Activated T-cell treated with anti-CD3 and anti-CD28 coated beads, Interleukin-2, amount 50 U/mL, for 72 hours (primary cell): ENCODE measurements at regions not wholly inside any gene's neighbourhood (a gene's known extent, or its start where the extent isn't known, plus 50 kb on each side); places are given as distances from the start of the nearest gene placed in this dataset.

ENCODE experiments used
- ATAC-seq, 2 donors: fragments of 150-1000 bp; cut with Tn5 transposase; replicated peaks in 1 of 2; 2 replicates each; pipeline ENCODE4 v1.10.0; 2021; ENCODE audit warnings: moderate library complexity in 2 of 2, mild to moderate bottlenecking in 1 of 2
- DNase-seq, 2 donors: peaks; one replicate each; pipeline ENCODE4 v3.0.0; 2021 to 2022; ENCODE audit warnings: mixed read lengths in 1 of 2
- H3K27ac Mint-ChIP-seq: one replicate; pipeline ENCODE4 v1.8.0; 2022; ENCODE audit warnings: mild to moderate bottlenecking, moderate library complexity, mixed read lengths
- H3K27me3 Mint-ChIP-seq: one replicate; pipeline ENCODE4 v1.8.0; 2022; ENCODE audit warnings: low read depth, mixed read lengths
- H3K36me3 Mint-ChIP-seq, 2 donors: one replicate each; pipeline ENCODE4 v1.8.0; 2022; ENCODE audit warnings: mixed read lengths in 2 of 2, mild to moderate bottlenecking in 1 of 2; ENCODE audit not compliant: insufficient read depth in 2 of 2
- H3K4me1 Mint-ChIP-seq: one replicate; pipeline ENCODE4 v1.8.0; 2022; ENCODE audit warnings: low read depth, mixed read lengths
- H3K4me3 Mint-ChIP-seq, 2 donors: one replicate each; pipeline ENCODE4 v1.8.0; 2022; ENCODE audit warnings: mild to moderate bottlenecking in 2 of 2, mixed read lengths in 2 of 2, moderate library complexity in 2 of 2
- H3K9me3 Mint-ChIP-seq, 2 donors: one replicate each; pipeline ENCODE4 v1.8.0; 2022; ENCODE audit warnings: mixed read lengths in 2 of 2

DNA sequence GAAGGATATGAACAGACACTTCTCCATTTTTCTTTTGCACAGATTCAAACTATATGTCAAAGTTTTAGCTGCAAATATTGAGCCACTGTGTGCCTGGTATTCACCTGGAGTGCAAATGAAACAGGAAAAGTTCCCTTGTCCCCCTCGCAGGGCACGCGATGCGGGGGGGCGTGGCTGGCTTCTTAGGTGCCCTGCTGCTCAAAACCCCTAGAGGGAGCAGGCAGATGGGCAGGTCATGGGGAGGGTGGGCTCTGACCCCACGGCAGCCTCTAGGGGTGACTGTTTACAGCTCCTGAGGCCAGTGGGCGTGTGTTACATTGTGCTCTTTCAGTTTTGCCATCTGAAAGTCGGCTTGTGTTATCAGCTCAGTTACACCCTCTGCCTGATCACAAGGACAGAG, 931.2 kb upstream of the B3GALT2 start:
- ATAC-seq = no peak
- H3K9me3 Mint-ChIP-seq = peaks cover 0 to 1% of the 10 kb centered on the region in 2 donors
- H3K4me1 Mint-ChIP-seq = no peaks in the 10 kb centered on the region
- DNase-seq = no peak
- H3K27ac Mint-ChIP-seq = no peak overlapping the region
- H3K27me3 Mint-ChIP-seq = no peaks in the 10 kb centered on the region
- no peaks in the 10 kb centered on the region for H3K36me3 Mint-ChIP-seq
- H3K4me3 Mint-ChIP-seq = no peak overlapping the region

DNA sequence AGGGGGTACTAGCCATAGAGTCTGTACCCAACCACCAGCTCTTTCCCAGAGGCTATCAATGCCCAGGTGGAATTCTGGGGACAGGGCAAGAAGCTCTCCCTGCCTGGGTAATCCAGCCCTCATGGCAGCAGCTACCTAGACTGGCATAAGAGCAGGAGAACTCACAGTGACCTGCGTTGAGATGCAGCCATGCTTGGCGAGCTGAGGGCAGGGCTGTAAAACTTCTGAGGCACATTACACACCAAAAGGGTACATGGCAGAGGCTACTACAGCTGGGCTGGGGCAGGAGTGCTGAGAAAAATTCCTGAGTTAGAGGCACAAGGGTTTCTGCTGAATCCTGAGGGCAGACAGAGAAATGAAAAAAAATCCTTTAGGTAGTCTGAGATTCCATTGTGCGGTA, 927.9 kb upstream of the B3GALT2 start:
- Mint-ChIP-seq H3K27me3 (no peaks in the 10 kb centered on the region), H3K27ac (no peak overlapping the region), H3K36me3 (no peaks in the 10 kb centered on the region), H3K9me3 (no peaks in the 10 kb centered on the region), H3K4me3 (no peak overlapping the region), H3K4me1 (no peaks in the 10 kb centered on the region)
- DNase-seq (no peak), ATAC-seq (no peak)

DNA sequence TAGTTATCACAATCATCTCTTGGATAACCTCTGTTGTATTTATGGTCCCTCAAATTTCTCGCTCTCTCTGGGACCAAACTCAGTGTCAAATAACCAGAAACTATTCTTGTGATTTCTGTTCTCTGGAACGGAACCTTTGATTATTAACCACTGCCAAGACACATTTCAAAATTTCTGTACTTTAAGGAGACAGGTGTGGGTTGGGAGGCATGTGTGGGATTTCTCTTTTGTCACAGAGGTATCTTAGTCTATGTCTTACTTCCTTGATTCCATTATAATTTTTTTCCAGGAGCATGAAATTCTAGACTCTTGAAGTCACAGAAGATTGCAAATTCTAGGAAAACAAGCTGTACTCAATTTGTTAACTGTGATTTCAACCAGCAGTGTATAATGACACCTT, 919.0 kb upstream of the B3GALT2 start:
- no peaks in the 10 kb centered on the region for H3K4me1 Mint-ChIP-seq
- no peak overlapping the region for H3K4me3 Mint-ChIP-seq
- ATAC-seq = no peak

DNA sequence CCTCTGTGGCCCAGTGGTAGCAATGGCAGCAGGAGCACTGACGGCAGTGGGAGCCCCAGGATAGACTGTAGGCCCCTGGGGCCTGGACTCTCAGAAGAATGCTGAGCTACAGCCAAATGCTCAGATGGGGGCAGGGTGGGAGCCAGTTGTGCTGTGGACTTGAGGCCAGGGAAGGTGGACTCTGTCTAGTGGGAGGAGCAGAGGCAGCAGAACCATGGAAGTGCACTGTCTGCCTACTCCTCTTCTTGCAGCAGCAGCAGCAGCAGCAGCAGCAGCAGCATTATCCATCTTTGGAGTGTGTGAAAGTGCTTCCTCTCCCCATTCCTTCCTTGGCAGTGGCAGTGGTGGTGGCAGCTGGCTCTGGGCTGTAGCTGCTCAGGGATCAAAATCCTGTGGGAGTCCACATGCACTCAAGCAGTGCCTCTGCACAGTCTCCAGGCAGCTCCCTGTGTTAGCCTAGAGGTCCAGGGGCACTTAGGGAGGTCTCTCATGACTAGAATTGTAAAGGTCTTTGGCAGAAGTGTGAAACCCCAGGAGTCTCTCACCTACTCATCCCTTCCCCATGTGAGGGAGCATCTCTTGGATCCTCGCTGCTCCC, 917.9 kb upstream of the B3GALT2 start:
- no peak overlapping the region for H3K4me3 Mint-ChIP-seq
- H3K27ac Mint-ChIP-seq = no peak overlapping the region
- H3K27me3 Mint-ChIP-seq = no peaks in the 10 kb centered on the region
- DNase-seq = no peak
- ATAC-seq = no peak
- no peaks in the 10 kb centered on the region for H3K4me1 Mint-ChIP-seq
- H3K9me3 Mint-ChIP-seq = peaks cover 0 to 4% of the 10 kb centered on the region in 2 donors
- no peaks in the 10 kb centered on the region for H3K36me3 Mint-ChIP-seq

More for the DNA sequence above, 919.0 kb upstream of the B3GALT2 start:
- no peaks in the 10 kb centered on the region for H3K27me3 Mint-ChIP-seq
- H3K27ac Mint-ChIP-seq = no peak overlapping the region
- DNase-seq = no peak
- peaks cover 0 to 4% of the 10 kb centered on the region in 2 donors for H3K9me3 Mint-ChIP-seq
- H3K36me3 Mint-ChIP-seq = no peaks in the 10 kb centered on the region

DNA sequence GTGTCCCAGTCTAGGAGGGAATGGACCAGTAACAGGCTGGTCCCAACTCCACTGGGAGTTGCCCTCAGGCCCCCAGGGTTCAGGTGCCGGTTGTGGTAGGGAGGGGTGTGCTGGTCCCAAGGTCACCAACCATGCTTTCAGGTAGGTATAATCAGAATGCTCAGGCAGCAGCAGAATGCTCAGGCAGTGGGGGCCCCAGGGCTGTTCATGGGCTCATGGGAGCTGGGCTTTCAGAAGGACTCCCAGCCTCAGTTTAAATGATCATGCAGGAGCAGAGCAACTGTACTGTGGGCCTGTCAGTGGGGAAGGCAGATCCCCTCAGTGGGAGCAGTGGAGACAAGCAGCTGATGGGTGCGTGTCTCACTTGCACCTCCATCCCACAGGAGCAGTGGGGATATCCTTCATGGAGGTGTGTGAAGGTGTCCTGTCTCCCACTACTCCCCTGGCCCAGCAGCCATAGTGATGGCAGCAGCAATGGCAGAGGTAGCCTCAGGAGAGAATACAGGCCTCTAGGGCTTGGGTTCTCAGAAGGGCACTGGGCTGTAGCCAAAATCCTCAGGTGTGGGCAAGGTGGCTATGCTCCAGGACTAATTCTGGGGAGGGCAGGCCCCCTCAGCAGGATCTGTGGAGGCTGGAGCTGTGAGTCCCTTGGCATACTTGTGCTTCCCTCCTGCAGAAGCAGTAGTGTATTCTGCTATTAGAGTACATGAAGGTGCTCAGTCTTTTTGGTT, 917.3 kb upstream of the B3GALT2 start:
- Mint-ChIP-seq H3K27ac (no peak overlapping the region), H3K9me3 (peaks cover 0 to 4% of the 10 kb centered on the region in 2 donors), H3K4me1 (no peaks in the 10 kb centered on the region), H3K27me3 (no peaks in the 10 kb centered on the region), H3K4me3 (no peak overlapping the region), H3K36me3 (no peaks in the 10 kb centered on the region)
- no peak for ATAC-seq
- no peak for DNase-seq

DNA sequence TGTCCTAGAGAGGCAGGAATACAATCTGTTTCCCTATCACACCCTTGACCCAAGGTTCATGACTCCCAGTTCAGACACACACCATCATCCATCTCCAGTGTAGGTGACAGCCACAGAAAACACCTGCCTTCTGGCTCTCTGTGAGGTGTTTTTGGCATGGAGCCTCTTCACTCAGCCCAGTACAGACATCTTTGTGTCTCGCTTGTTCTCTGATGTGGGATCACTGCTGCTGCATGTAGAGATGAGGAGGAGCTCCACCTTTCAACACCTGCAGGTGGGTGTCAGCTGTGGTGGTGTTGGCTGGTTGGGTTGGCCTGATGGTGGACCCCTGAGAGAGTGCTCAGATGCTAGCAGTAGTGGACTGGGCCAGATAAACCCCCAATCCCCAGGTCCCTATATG, 916.7 kb upstream of the B3GALT2 start:
- Mint-ChIP-seq H3K27me3 (no peaks in the 10 kb centered on the region), H3K36me3 (no peaks in the 10 kb centered on the region), H3K4me3 (no peak overlapping the region), H3K4me1 (no peaks in the 10 kb centered on the region), H3K27ac (no peak overlapping the region), H3K9me3 (peaks cover 0 to 4% of the 10 kb centered on the region in 2 donors)
- no peak for ATAC-seq
- no peak for DNase-seq

DNA sequence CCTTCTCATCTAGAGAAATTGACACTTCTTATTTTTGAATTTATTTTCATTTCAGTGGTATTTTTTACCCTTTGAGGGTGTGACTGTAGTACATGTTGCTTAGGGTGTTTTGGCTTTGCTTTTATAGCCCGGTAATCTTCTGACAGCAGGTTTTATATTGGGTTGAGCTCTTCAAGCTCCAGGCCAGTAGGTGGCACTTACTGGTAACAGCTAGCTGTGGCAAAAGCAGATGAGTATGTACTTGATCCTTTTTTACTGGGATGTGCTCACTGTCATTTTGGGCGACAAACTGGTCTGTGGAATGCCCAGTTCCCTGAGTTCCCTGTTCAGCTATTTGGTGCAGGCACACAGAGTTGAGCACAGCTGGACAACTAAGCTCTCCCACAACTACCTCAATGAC, 916.2 kb upstream of the B3GALT2 start:
- ATAC-seq (no peak), DNase-seq (no peak)
- H3K27me3 Mint-ChIP-seq = no peaks in the 10 kb centered on the region
- no peak overlapping the region for H3K27ac Mint-ChIP-seq
- H3K36me3 Mint-ChIP-seq = no peaks in the 10 kb centered on the region
- peaks cover 0 to 4% of the 10 kb centered on the region in 2 donors for H3K9me3 Mint-ChIP-seq
- no peak overlapping the region for H3K4me3 Mint-ChIP-seq
- H3K4me1 Mint-ChIP-seq = no peaks in the 10 kb centered on the region

DNA sequence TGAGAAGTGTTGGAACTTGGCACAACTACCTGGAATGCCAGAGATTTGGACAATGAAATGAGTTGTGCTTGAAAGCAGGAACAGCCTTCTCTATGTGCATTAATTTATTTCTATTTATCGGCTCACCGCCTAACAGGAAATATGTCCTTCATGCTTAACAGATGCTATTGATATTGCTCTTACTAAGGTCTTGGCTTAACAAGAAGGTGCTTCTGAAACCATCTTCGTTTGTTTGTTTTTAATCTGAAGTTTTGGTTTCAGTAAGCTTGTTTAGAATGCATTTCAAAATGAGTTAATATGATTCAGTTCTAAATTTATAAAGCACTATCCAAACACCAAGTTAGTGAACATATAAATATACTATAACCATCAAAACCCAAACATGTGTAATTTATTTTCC, 898.3 kb upstream of the B3GALT2 start:
- Mint-ChIP-seq H3K36me3 (peaks cover 0 to 2% of the 10 kb centered on the region in 2 donors), H3K27ac (no peak overlapping the region), H3K27me3 (no peaks in the 10 kb centered on the region), H3K9me3 (peaks cover 3% of the 10 kb centered on the region in 2 donors), H3K4me1 (no peaks in the 10 kb centered on the region), H3K4me3 (no peak overlapping the region)
- ATAC-seq (no peak), DNase-seq (no peak)

DNA sequence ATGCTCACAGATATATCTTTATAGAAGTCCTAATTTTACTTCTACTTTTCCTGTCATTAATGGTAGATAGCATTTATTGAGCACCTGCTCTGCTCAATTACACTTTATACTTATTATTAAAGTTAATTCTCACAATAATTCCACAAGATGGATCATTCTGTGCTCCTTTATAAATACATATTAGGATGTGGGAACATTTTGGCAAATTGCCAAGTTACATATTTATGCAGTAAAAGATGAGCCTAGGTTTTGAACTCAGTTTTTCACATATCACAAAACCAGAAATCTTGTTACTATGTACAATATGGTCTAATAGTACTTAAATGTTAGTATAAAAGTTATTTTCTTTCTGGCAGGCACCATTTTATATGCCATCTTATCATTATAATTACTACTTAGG, 895.0 kb upstream of the B3GALT2 start:
- no peaks in the 10 kb centered on the region for H3K4me1 Mint-ChIP-seq
- DNase-seq (no peak), ATAC-seq (no peak)
- peaks cover 2 to 3% of the 10 kb centered on the region in 2 donors for H3K36me3 Mint-ChIP-seq
- peaks cover 3 to 5% of the 10 kb centered on the region in 2 donors for H3K9me3 Mint-ChIP-seq
- no peak overlapping the region for H3K4me3 Mint-ChIP-seq
- no peaks in the 10 kb centered on the region for H3K27me3 Mint-ChIP-seq
- H3K27ac Mint-ChIP-seq = no peak overlapping the region

DNA sequence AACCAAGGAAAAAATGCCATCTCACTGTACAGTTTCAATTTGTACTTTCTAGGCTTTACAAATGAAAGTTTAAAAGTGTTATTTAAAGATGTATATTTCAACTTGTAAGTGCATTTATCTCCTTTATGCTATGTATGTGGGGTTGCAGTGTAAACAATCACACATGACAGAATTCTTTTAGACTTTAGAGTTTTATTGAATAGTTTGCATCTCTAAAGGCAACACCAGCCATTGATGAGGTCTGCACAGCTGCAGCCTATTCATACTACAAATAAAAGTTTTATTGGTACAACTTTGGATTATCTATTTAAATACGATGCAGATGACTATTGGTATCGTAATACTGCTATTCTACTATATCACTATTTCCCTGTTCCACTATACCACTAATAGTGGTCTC, 894.4 kb upstream of the B3GALT2 start:
- Mint-ChIP-seq H3K4me1 (no peaks in the 10 kb centered on the region), H3K36me3 (peaks cover 2 to 3% of the 10 kb centered on the region in 2 donors), H3K4me3 (no peak overlapping the region), H3K27me3 (no peaks in the 10 kb centered on the region), H3K27ac (no peak overlapping the region), H3K9me3 (peaks cover 3 to 5% of the 10 kb centered on the region in 2 donors)
- ATAC-seq (no peak), DNase-seq (no peak)

DNA sequence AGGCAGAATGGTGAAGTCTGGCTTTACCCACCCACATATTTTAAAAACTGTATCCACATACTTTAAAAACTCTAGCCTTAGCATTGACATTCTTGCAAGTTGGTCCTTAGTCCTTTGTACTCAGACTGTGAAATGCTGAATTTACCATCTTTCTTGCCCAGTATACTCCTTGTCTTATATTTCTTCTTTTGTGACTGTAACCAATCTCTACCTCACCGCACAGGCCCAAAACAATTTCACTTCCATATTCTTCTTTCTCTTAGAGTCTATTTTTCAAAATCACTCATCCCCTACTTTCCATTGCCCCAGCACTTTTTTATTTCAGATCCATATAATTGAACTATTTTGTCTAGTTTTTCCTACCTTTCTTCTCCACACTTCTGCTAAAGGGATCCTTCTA, 892.4 kb upstream of the B3GALT2 start:
- H3K27me3 Mint-ChIP-seq = no peaks in the 10 kb centered on the region
- DNase-seq (no peak), ATAC-seq (no peak)
- peak overlapping the region; percentile 2 for H3K27ac Mint-ChIP-seq
- peaks cover 3 to 5% of the 10 kb centered on the region in 2 donors for H3K9me3 Mint-ChIP-seq
- H3K4me3 Mint-ChIP-seq = no peak overlapping the region
- H3K36me3 Mint-ChIP-seq = peaks cover 2 to 3% of the 10 kb centered on the region in 2 donors
- H3K4me1 Mint-ChIP-seq = no peaks in the 10 kb centered on the region

DNA sequence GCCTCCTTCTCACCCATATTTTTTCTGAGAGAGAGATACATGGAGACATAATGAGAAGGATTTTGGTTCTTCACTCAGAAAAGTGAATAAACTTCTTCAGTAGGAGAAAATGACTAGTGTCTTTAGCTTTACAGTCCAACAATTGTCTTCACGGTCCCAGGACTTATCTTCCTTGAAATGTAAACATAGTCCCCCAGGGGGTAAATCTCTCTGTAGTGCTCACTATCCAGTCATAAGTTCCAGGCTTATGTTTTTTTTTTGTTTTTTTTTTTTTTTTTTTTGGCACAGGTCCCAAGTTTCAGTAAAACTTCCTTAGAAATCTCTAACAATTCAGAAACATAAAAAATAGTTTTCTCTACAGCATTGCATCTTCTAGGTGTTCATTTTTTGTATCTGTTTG, 890.2 kb upstream of the B3GALT2 start:
- no peaks in the 10 kb centered on the region for H3K4me1 Mint-ChIP-seq
- H3K27ac Mint-ChIP-seq = no peak overlapping the region
- H3K4me3 Mint-ChIP-seq = no peak overlapping the region
- ATAC-seq (no peak), DNase-seq (no peak)
- peaks cover 0 to 2% of the 10 kb centered on the region in 2 donors for H3K9me3 Mint-ChIP-seq
- peaks cover 0 to 3% of the 10 kb centered on the region in 2 donors for H3K36me3 Mint-ChIP-seq
- no peaks in the 10 kb centered on the region for H3K27me3 Mint-ChIP-seq

DNA sequence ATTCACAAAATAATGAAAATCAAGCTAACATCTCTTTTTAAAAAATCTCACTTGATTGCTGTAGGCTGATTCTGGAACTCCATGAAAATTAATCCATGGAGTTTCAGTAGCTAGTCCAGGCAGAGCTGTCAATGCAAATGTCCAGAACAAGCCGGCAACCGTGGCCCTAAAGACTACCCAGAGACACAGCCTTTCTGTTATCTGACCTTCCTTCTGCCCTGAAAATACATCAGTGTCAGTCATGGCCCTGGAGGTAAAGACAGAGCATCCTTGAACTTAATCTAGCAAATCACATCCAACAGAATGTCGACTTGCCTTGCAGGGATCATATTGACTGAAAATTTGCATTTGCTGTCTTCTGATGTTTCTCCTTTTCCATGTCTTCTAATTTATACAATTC, 887.4 kb upstream of the B3GALT2 start:
- no peaks in the 10 kb centered on the region for H3K4me1 Mint-ChIP-seq
- DNase-seq (no peak), ATAC-seq (no peak)
- no peaks in the 10 kb centered on the region for H3K27me3 Mint-ChIP-seq
- peaks cover 0 to 2% of the 10 kb centered on the region in 2 donors for H3K9me3 Mint-ChIP-seq
- H3K36me3 Mint-ChIP-seq = peaks cover 0 to 3% of the 10 kb centered on the region in 2 donors
- H3K27ac Mint-ChIP-seq = no peak overlapping the region
- no peak overlapping the region for H3K4me3 Mint-ChIP-seq

DNA sequence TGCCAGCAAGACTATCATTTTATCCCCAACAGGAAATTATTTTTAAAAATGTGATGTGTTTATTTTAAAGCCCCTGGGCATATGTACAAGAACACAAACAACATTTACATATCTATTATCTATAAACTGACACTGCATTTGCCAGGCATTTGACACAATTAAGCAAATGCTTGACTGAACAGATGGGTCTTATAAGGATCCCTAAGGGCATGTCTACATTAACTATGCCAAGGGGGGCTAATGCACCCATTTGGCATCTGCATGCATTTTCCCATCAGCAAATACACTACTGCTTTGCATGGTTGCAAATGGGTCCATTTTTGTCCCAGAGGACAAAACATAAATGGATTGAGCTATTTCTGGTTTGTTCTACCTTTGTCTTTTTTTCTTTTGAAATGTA, 884.8 kb upstream of the B3GALT2 start:
- Mint-ChIP-seq H3K4me3 (no peak overlapping the region), H3K27ac (no peak overlapping the region), H3K9me3 (peaks cover 2 to 3% of the 10 kb centered on the region in 2 donors), H3K4me1 (no peaks in the 10 kb centered on the region), H3K27me3 (no peaks in the 10 kb centered on the region), H3K36me3 (no peaks in the 10 kb centered on the region)
- DNase-seq (no peak), ATAC-seq (no peak)
